Ovary (tissue), 3 donors: ENCODE measurements at regions not wholly inside any gene's neighbourhood (a gene's known extent, or its start where the extent isn't known, plus 50 kb on each side); places are given as distances from the start of the nearest gene placed in this dataset.

Experiments
- POLR2A ChIP-seq: fragments of 450-650 bp; IDR thresholded peaks from one replicate; pipeline ENCODE4 v1.6.1; 2017; ENCODE audit warnings: antibody characterized with exemption, mild to moderate bottlenecking, moderate library complexity
- TF ChIP-seq, protein P1 (sequence below), 3 donors: fragments of 450-650 bp in 2 of 3; fragments of 200-600 bp in 1 of 3; IDR thresholded peaks; one replicate each; pipeline versions ENCODE4 v1.5.1 to v1.8.0; 2016 to 2022; ENCODE audit warnings: antibody characterized with exemption in 3 of 3, mild to moderate bottlenecking in 1 of 3
- donor health status: DM: no; HTN: no; CAD: no.

DNA sequence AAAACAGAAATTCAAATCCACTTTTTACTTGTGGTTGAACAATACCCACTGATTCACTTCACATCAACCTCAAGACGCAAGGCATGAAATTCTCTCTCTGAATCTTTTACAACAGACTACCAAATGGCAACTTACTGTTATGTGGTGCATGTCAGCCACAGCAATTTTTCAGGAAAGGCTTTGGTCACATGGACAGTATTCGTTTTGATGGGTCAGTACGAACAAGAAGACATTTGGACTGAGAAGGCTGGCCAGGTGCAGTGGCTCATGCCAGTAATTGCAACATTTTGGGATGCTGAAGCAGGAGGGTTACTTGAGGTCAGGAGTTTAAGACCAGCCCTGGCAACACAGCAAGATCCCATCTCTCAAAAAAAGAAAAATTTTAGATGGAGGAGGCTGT, 144.0 kb downstream of the SEC23A start:
- TF ChIP-seq, protein P1, sequence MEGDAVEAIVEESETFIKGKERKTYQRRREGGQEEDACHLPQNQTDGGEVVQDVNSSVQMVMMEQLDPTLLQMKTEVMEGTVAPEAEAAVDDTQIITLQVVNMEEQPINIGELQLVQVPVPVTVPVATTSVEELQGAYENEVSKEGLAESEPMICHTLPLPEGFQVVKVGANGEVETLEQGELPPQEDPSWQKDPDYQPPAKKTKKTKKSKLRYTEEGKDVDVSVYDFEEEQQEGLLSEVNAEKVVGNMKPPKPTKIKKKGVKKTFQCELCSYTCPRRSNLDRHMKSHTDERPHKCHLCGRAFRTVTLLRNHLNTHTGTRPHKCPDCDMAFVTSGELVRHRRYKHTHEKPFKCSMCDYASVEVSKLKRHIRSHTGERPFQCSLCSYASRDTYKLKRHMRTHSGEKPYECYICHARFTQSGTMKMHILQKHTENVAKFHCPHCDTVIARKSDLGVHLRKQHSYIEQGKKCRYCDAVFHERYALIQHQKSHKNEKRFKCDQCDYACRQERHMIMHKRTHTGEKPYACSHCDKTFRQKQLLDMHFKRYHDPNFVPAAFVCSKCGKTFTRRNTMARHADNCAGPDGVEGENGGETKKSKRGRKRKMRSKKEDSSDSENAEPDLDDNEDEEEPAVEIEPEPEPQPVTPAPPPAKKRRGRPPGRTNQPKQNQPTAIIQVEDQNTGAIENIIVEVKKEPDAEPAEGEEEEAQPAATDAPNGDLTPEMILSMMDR (IDR thresholded peaks at IDR 0.05): no peak
- TF ChIP-seq POLR2A: no peak
